ENCODE measurements at regions not wholly inside any gene's neighbourhood (a gene's known extent, or its start where the extent isn't known, plus 50 kb on each side); places are given as distances from the start of the nearest gene placed in this dataset.

DNA sequence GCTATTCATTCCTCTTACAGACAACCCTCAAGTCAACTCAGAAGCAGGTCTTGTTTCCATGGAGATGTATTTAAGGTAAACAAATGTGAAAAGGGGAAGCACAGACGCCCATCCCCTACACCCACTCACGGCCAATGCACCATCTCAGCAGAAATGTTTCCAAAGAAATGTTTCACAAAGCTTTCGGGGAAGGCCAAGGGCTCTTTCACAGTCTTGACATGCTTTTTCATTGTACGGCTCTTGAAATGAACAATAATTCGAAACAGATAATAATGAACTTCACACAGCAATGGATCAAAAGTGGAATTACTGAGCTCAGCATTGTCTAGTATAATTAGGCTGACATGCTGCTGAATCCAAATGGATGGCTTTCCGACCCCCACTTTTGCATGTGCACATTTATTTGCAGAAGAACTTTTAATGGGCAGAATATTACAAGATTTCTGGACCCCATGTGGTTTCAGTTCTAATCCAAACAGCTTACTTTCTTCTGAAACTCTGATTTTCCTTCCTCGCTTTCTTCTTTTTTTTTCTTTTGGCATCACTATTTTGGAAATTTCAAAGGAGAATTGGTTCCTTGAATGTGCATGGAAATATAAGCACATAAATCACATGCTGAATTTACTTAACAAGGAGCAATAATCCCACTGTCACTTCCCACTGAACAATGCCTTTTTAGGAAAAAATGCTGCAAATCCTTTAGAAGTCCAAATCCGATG lies 160.9 kb downstream of the SMIM20 start:
- H3K4me1 ChIP-seq (ENCODE audit: control insufficient read depth in 3 of 3, insufficient read depth in 2 of 3, low read depth in 1 of 3, low read length in 2 of 3): no peaks in the 10 kb centered on the region
- 52 to 73% (median 69%) methylated on average over 8 of the region's 8 CpGs for WGBS, 3 donors
- no peaks in the 10 kb centered on the region for H3K27me3 ChIP-seq (ENCODE audit: control insufficient read depth in 3 of 3, insufficient read depth in 3 of 3, low read length in 3 of 3)
- peak overlapping the region in 1 of 3 donors; percentile 44 for H3K27ac ChIP-seq (ENCODE audit: low read depth in 1 of 3, low read length in 2 of 3)
- FAIRE-seq: no peak
- no peak overlapping the region for H3K4me3 ChIP-seq (ENCODE audit: low read depth in 1 of 3, low read length in 3 of 3)
- H3K36me3 ChIP-seq (ENCODE audit: control insufficient read depth in 3 of 3, insufficient read depth in 2 of 3, low read depth in 1 of 3, low read length in 3 of 3): no peaks in the 10 kb centered on the region
- H3K9me3 ChIP-seq (ENCODE audit: control insufficient read depth in 2 of 2, insufficient read depth in 1 of 2, low read depth in 1 of 2, low read length in 1 of 2): peaks cover 0 to 4% of the 10 kb centered on the region in 2 donors
- no peak for DNase-seq

DNA sequence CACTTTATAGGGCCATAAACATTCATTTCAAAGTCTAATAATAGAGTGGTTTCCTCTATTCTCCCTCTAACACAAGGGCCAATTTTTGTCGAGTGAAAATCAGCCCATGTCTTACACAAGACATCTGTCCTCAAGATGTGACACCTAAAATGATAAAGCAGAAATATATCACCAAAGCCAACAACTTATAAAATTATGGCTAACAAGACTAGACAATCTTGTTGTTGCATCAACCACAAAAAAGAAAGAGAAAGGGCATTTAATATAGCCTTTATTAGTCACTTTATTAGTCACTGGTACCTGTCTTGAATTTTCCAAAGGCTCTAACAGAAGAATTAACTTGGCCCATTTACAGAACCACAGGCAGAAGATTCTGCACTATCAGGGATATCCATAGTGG lies 161.6 kb downstream of the SMIM20 start:
- no peaks in the 10 kb centered on the region for H3K27me3 ChIP-seq (ENCODE audit: control insufficient read depth in 3 of 3, insufficient read depth in 3 of 3, low read length in 3 of 3)
- H3K4me1 ChIP-seq (ENCODE audit: control insufficient read depth in 3 of 3, insufficient read depth in 2 of 3, low read depth in 1 of 3, low read length in 2 of 3): no peaks in the 10 kb centered on the region
- WGBS, 3 donors: 5 to 13% (median 10%) methylated on average over 1 of the region's 1 CpG
- H3K27ac ChIP-seq (ENCODE audit: low read depth in 1 of 3, low read length in 2 of 3): peak overlapping the region in 1 of 3 donors; percentile 50
- peaks cover 0 to 4% of the 10 kb centered on the region in 2 donors for H3K9me3 ChIP-seq (ENCODE audit: control insufficient read depth in 2 of 2, insufficient read depth in 1 of 2, low read depth in 1 of 2, low read length in 1 of 2)
- FAIRE-seq: no peak
- DNase-seq: no peak
- H3K36me3 ChIP-seq (ENCODE audit: control insufficient read depth in 3 of 3, insufficient read depth in 2 of 3, low read depth in 1 of 3, low read length in 3 of 3): no peaks in the 10 kb centered on the region
- H3K4me3 ChIP-seq (ENCODE audit: low read depth in 1 of 3, low read length in 3 of 3): no peak overlapping the region

DNA sequence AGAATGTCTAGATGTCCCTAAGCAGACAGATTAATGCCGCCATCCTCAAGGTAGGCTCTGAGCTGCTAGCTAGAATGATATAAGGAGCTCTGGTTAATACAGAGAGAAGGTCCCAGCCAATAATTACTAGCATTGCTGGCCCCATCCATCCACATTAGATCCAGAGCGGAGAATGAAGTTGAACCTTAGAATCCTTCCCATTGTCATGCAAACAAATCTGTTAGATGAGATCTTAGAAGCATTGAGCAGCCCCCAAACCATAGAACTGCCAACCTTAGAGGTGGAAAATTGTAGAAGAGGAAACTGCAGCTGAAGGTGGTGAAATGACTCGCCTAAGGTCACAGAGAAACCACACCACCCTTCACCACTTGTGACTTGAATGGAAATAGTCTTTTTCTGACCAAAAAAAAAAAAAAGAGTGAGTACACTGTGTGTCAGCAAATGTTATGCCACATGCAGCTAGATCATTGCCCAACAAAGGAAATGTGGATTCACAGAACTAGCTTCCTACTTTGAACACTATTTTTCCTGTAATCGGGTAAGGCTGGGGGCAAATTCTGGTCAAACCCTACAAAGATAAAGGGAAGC lies 162.1 kb downstream of the SMIM20 start:
- FAIRE-seq: no peak

DNA sequence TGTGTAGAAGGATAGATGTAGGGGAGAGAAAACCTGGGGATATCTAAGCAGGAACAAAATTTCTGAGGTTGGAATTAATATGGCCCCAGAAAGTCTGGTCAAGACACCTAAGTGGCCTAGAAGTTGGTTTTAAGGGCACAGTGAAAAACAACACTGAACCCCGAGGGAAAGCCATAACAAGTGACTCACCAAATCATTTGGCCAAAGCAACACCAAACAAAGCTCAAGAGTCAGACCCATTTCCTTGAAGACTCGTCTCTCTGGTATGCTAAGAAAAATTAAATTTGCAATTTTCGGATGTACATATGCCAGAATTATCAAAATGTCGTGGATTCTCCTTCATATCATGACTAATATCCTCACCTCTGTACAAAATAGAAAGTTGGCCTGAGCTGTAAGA lies 162.9 kb downstream of the SMIM20 start:
- no peak for FAIRE-seq
- H3K27ac ChIP-seq (ENCODE audit: low read depth in 1 of 3, low read length in 2 of 3): no peak overlapping the region
- H3K36me3 ChIP-seq (ENCODE audit: control insufficient read depth in 3 of 3, insufficient read depth in 2 of 3, low read depth in 1 of 3, low read length in 3 of 3): no peaks in the 10 kb centered on the region
- no peak overlapping the region for H3K4me3 ChIP-seq (ENCODE audit: low read depth in 1 of 3, low read length in 3 of 3)
- WGBS, 3 donors: 79 to 85% (median 82%) methylated on average over 4 of the region's 4 CpGs
- peaks cover 0 to 4% of the 10 kb centered on the region in 2 donors for H3K9me3 ChIP-seq (ENCODE audit: control insufficient read depth in 2 of 2, insufficient read depth in 1 of 2, low read depth in 1 of 2, low read length in 1 of 2)
- H3K4me1 ChIP-seq (ENCODE audit: control insufficient read depth in 3 of 3, insufficient read depth in 2 of 3, low read depth in 1 of 3, low read length in 2 of 3): peaks cover 0 to under 1% (median 0%) of the 10 kb centered on the region in 3 donors
- no peak for DNase-seq
- H3K27me3 ChIP-seq (ENCODE audit: control insufficient read depth in 3 of 3, insufficient read depth in 3 of 3, low read length in 3 of 3): no peaks in the 10 kb centered on the region

More for the DNA sequence above, 162.1 kb downstream of the SMIM20 start:
- Histone ChIP-seq H3K27ac (ENCODE audit: low read depth in 1 of 3, low read length in 2 of 3) (peak overlapping the region in 1 of 3 donors; percentile 50), H3K9me3 (ENCODE audit: control insufficient read depth in 2 of 2, insufficient read depth in 1 of 2, low read depth in 1 of 2, low read length in 1 of 2) (peaks cover 0 to 4% of the 10 kb centered on the region in 2 donors), H3K27me3 (ENCODE audit: control insufficient read depth in 3 of 3, insufficient read depth in 3 of 3, low read length in 3 of 3) (no peaks in the 10 kb centered on the region), H3K4me1 (ENCODE audit: control insufficient read depth in 3 of 3, insufficient read depth in 2 of 3, low read depth in 1 of 3, low read length in 2 of 3) (no peaks in the 10 kb centered on the region), H3K4me3 (ENCODE audit: low read depth in 1 of 3, low read length in 3 of 3) (no peak overlapping the region), H3K36me3 (ENCODE audit: control insufficient read depth in 3 of 3, insufficient read depth in 2 of 3, low read depth in 1 of 3, low read length in 3 of 3) (no peaks in the 10 kb centered on the region)
- 62 to 85% (median 69%) methylated on average over 4 of the region's 4 CpGs for WGBS, 3 donors
- DNase-seq: no peak

DNA sequence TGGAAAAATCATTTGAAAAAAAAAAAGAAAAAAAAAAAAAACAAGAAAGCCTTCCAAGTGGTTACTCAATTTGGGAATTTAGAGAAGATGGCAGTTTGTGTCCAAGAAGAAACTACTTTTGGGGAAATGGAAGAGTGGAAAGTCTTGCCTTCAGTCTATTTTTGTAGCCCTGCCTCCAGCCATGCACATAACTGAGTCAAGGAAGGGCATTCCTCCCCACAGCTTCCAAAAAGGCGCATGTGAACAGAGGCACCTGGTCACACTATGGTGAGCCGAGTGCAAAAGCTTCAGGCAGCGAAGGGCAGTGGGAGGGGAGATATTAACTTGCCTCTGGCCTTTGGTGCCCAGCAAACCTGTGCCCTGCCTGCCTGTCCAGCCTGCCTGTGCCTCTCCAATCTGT lies 163.7 kb downstream of the SMIM20 start:
- Histone ChIP-seq H3K4me3 (ENCODE audit: low read depth in 1 of 3, low read length in 3 of 3) (no peak overlapping the region), H3K27me3 (ENCODE audit: control insufficient read depth in 3 of 3, insufficient read depth in 3 of 3, low read length in 3 of 3) (no peaks in the 10 kb centered on the region), H3K4me1 (ENCODE audit: control insufficient read depth in 3 of 3, insufficient read depth in 2 of 3, low read depth in 1 of 3, low read length in 2 of 3) (peaks cover 0 to 3% (median 0%) of the 10 kb centered on the region in 3 donors), H3K27ac (ENCODE audit: low read depth in 1 of 3, low read length in 2 of 3) (no peak overlapping the region), H3K36me3 (ENCODE audit: control insufficient read depth in 3 of 3, insufficient read depth in 2 of 3, low read depth in 1 of 3, low read length in 3 of 3) (no peaks in the 10 kb centered on the region), H3K9me3 (ENCODE audit: control insufficient read depth in 2 of 2, insufficient read depth in 1 of 2, low read depth in 1 of 2, low read length in 1 of 2) (peaks cover 0 to 4% of the 10 kb centered on the region in 2 donors)
- FAIRE-seq (no peak), DNase-seq (no peak)
- 90 to 95% (median 92%) methylated on average over 3 of the region's 3 CpGs for WGBS, 3 donors

DNA sequence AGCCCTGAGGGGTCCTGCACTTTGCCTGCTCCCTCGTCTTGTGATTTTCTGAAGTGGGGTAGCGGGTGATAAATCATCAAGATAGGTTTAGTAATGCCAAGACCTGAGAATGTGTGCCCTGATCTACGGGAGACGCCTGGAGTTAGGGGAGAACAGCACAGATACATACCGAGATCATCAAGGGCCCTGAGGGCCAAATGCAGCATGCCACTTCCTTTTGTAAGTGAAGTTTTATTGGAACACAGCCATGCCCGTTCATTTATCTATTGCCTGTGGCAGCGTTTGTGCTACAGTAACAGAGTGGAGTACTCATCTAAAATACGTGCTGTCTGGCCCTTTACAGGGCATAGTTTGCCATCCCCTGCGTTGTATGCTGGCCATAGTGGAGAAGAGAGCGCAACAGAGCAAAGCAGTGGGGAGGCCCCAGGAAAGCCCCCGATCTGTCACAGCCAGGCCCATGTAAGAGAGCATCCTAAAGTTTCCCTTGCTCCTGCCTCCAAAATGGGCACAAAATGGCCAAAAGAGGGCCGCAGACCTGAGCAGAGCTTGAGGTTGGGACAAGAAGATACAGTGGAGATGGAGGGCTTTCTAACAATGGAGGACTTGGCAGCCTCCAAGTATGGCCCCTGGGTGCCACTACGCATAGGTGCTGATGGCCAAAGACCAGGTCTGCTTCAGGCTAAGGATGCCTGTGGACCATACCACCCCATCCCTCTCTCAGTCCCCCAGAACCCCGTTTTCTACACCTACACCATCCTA lies 167.0 kb downstream of the SMIM20 start:
- DNase-seq (no peak), FAIRE-seq (no peak)
- peaks cover 0 to 13% (median 3%) of the 10 kb centered on the region in 3 donors for H3K4me1 ChIP-seq (ENCODE audit: control insufficient read depth in 3 of 3, insufficient read depth in 2 of 3, low read depth in 1 of 3, low read length in 2 of 3)
- peaks cover 0 to 4% of the 10 kb centered on the region in 2 donors for H3K9me3 ChIP-seq (ENCODE audit: control insufficient read depth in 2 of 2, insufficient read depth in 1 of 2, low read depth in 1 of 2, low read length in 1 of 2)
- no peak overlapping the region for H3K4me3 ChIP-seq (ENCODE audit: low read depth in 1 of 3, low read length in 3 of 3)
- 60 to 77% (median 63%) methylated on average over 14 of the region's 14 CpGs for WGBS, 3 donors
- H3K27ac ChIP-seq (ENCODE audit: low read depth in 1 of 3, low read length in 2 of 3): no peak overlapping the region
- H3K27me3 ChIP-seq (ENCODE audit: control insufficient read depth in 3 of 3, insufficient read depth in 3 of 3, low read length in 3 of 3): no peaks in the 10 kb centered on the region
- no peaks in the 10 kb centered on the region for H3K36me3 ChIP-seq (ENCODE audit: control insufficient read depth in 3 of 3, insufficient read depth in 2 of 3, low read depth in 1 of 3, low read length in 3 of 3)

DNA sequence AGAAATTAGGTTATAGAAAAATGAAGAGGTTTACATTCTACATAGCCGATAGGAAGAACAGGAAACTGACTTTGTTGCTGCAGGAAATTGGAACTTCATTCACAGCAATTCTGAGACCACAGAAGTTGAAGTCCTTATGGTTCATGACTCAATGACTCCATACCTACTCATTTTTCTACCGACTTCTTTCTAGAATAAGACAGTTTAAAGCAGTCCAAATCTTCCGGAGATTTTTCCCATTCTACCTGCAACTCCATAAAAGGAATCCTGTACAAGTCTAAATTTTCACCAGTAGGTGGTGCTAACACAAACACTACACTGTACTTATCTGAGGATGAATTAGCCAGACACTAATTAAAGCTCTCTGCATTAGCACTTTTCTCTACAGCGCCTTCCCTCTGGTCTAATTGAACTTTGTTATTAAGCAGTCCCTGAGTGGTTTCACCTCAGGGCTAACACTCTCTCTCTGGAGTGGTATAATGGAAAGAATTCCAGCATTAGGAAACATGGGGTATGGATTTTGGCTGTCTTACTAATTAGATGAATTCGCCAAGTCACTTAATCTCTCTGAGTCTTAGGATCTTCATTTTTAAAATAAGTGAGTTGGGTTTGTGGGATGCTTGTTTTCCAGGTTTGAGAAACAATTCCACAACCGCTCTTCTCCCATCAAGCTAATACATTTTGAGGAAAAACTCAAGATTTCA lies 167.9 kb downstream of the SMIM20 start:
- Histone ChIP-seq H3K4me3 (ENCODE audit: low read depth in 1 of 3, low read length in 3 of 3) (no peak overlapping the region), H3K36me3 (ENCODE audit: control insufficient read depth in 3 of 3, insufficient read depth in 2 of 3, low read depth in 1 of 3, low read length in 3 of 3) (no peaks in the 10 kb centered on the region), H3K27ac (ENCODE audit: low read depth in 1 of 3, low read length in 2 of 3) (no peak overlapping the region), H3K27me3 (ENCODE audit: control insufficient read depth in 3 of 3, insufficient read depth in 3 of 3, low read length in 3 of 3) (no peaks in the 10 kb centered on the region), H3K4me1 (ENCODE audit: control insufficient read depth in 3 of 3, insufficient read depth in 2 of 3, low read depth in 1 of 3, low read length in 2 of 3) (peaks cover 0 to 13% (median 3%) of the 10 kb centered on the region in 3 donors), H3K9me3 (ENCODE audit: control insufficient read depth in 2 of 2, insufficient read depth in 1 of 2, low read depth in 1 of 2, low read length in 1 of 2) (peaks cover 0 to under 1% of the 10 kb centered on the region in 2 donors)
- DNase-seq (peak; percentile 73 to 78), FAIRE-seq (peak; percentile 44)
- 36 to 48% (median 40%) methylated on average over 6 of the region's 6 CpGs for WGBS, 3 donors

DNA sequence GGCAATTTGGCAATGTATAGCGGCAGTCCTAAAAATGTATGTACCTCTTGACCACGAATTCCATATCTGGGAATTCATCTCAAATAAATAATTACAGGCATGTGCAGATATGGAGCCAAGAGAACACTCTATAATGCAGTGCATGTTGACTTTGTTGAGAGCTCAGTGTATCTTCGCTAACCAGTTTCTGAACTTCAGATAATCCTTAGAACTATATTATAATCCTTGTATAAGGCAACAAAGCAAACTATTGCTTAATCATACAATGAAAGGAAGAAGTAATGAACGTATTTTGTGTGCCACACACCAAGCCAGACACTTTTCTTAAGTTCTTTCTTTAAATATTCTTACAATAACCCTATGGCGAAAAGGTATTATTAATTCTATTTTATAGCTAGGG lies 168.5 kb downstream of the SMIM20 start:
- peaks cover 0 to 13% (median 3%) of the 10 kb centered on the region in 3 donors for H3K4me1 ChIP-seq (ENCODE audit: control insufficient read depth in 3 of 3, insufficient read depth in 2 of 3, low read depth in 1 of 3, low read length in 2 of 3)
- FAIRE-seq (no peak), DNase-seq (no peak)
- no peaks in the 10 kb centered on the region for H3K9me3 ChIP-seq (ENCODE audit: control insufficient read depth in 2 of 2, insufficient read depth in 1 of 2, low read depth in 1 of 2, low read length in 1 of 2)
- H3K27me3 ChIP-seq (ENCODE audit: control insufficient read depth in 3 of 3, insufficient read depth in 3 of 3, low read length in 3 of 3): no peaks in the 10 kb centered on the region
- no peak overlapping the region for H3K4me3 ChIP-seq (ENCODE audit: low read depth in 1 of 3, low read length in 3 of 3)
- no peaks in the 10 kb centered on the region for H3K36me3 ChIP-seq (ENCODE audit: control insufficient read depth in 3 of 3, insufficient read depth in 2 of 3, low read depth in 1 of 3, low read length in 3 of 3)
- whole genome bisulfite sequencing, 3 donors: 70 to 76% (median 71%) methylated on average over 5 of the region's 5 CpGs
- H3K27ac ChIP-seq (ENCODE audit: low read depth in 1 of 3, low read length in 2 of 3): no peak overlapping the region

All from small intestine (tissue), 7 donors.